Endothelial cell of umbilical vein (primary cell): ENCODE measurements at regions not wholly inside any gene's neighbourhood (a gene's known extent, or its start where the extent isn't known, plus 50 kb on each side); places are given as distances from the start of the nearest gene placed in this dataset.

Experiments used
- BruUV-seq: library from RNA; stranded (reverse); fragments of 400-500 nt; replicated peaks from 2 replicates; lab custom pipeline; 2021; lab: Mats Ljungman, UMichigan
- CTCF ChIA-PET: fragments of 300-600, 350-600 bp; sonication (Branson Sonifier 250); formaldehyde crosslinking; loops from one replicate; lab custom pipeline; 2021; ENCODE audit warnings: antibody characterized with exemption, inconsistent platforms; lab: Charles Lee
- POLR2A ChIA-PET: fragments of 300-600, 350-600 bp; sonication (Branson Sonifier 250); formaldehyde crosslinking; loops from one replicate; lab custom pipeline; 2021; ENCODE audit warnings: antibody characterized with exemption, inconsistent platforms; lab: Charles Lee
- DNase-seq: peaks from one replicate; pipeline ENCODE4 v3.0.0-alpha.2; 2011; ENCODE audit warnings: low read depth, low spot score
- FAIRE-seq: peaks from 2 replicates; lab custom pipeline; 2011; peaks lifted over from hg19 to GRCh38; lab: Jason Lieb, UNC
- H2AFZ ChIP-seq: 2 replicates; pipeline ENCODE4 v1.6.0; 2012; ENCODE audit warnings: low read depth, low read length, control low read depth, inconsistent platforms
- H3K27ac ChIP-seq: 2 replicates; pipeline ENCODE4 v1.5.1; 2011; ENCODE audit warnings: low read depth, mild to moderate bottlenecking, control low read depth, low read length, moderate library complexity; ENCODE audit not compliant: insufficient read depth
- H3K27me3 ChIP-seq, 2 experiments: 2 replicates each; pipeline versions ENCODE4 v1.6.0 to v1.6.1; 2011; ENCODE audit warnings: low read length in 2 of 2, mixed read lengths in 1 of 2; ENCODE audit not compliant: control insufficient read depth in 2 of 2, insufficient read depth in 2 of 2
- H3K36me3 ChIP-seq, 2 experiments: 2 replicates in 1 of 2; 3 replicates in 1 of 2; pipeline ENCODE4 v1.5.1; 2011; ENCODE audit warnings: low read length in 2 of 2, mild to moderate bottlenecking in 1 of 2, moderate library complexity in 1 of 2; ENCODE audit not compliant: control insufficient read depth in 2 of 2, insufficient read depth in 2 of 2; ENCODE audit errors: extremely low read depth in 1 of 2
- H3K4me1 ChIP-seq: 3 replicates; pipeline ENCODE4 v1.5.1; 2011; ENCODE audit warnings: mild to moderate bottlenecking, low read length; ENCODE audit not compliant: control insufficient read depth, insufficient read depth; ENCODE audit errors: extremely low read depth
- H3K4me2 ChIP-seq: 2 replicates; pipeline ENCODE4 v1.6.1; 2011; ENCODE audit warnings: low read length, control low read depth, mixed read lengths; ENCODE audit not compliant: insufficient read depth
- H3K4me3 ChIP-seq, 3 experiments: fragments of 200-600 bp in 1 of 3; sonication (generic), shearing (Covaris generic) in 1 of 3; replicated peaks in 1 of 3; 2 replicates each; pipeline ENCODE4 v1.5.1; 2011 to 2016; ENCODE audit warnings: control low read depth in 3 of 3, low read length in 3 of 3, mild to moderate bottlenecking in 2 of 3, inconsistent platforms in 1 of 3, low read depth in 1 of 3, moderate library complexity in 1 of 3; ENCODE audit not compliant: insufficient read depth in 1 of 3
- H3K79me2 ChIP-seq: 2 replicates; pipeline ENCODE4 v1.6.0; 2012; ENCODE audit warnings: low read length, inconsistent platforms; ENCODE audit not compliant: control insufficient read depth, insufficient read depth
- H3K9ac ChIP-seq: replicated peaks from 2 replicates; pipeline ENCODE3; 2011; ENCODE audit warnings: low read length, control low read depth; ENCODE audit not compliant: insufficient read depth; ENCODE audit errors: extremely low read depth
- H3K9me1 ChIP-seq: replicated peaks from 3 replicates; pipeline ENCODE4 v1.6.0; 2011; ENCODE audit warnings: mild to moderate bottlenecking, low read length; ENCODE audit not compliant: control insufficient read depth, insufficient read depth; ENCODE audit errors: extremely low read depth
- H3K9me3 ChIP-seq: replicated peaks from 2 replicates; pipeline ENCODE4 v1.5.1; 2012; ENCODE audit warnings: low read length, inconsistent platforms; ENCODE audit not compliant: control insufficient read depth, insufficient read depth
- H4K20me1 ChIP-seq: replicated peaks from 2 replicates; pipeline ENCODE3; 2011; ENCODE audit warnings: mild to moderate bottlenecking, low read length; ENCODE audit not compliant: control insufficient read depth, insufficient read depth; ENCODE audit errors: extremely low read depth
- EZH2 ChIP-seq: IDR thresholded peaks from 2 replicates; pipeline ENCODE4 v1.6.1; 2012; ENCODE audit warnings: borderline replicate concordance, low read depth, mild to moderate bottlenecking, moderate library complexity, low read length, inconsistent platforms; ENCODE audit not compliant: severe bottlenecking
- FOS ChIP-seq: IDR thresholded peaks from 2 replicates; pipeline ENCODE4 v1.6.1; 2011; ENCODE audit warnings: mild to moderate bottlenecking, low read length, moderate library complexity, borderline replicate concordance; ENCODE audit not compliant: insufficient read depth
- GATA2 ChIP-seq: IDR thresholded peaks from 2 replicates; pipeline ENCODE4 v1.7.0; 2011; ENCODE audit warnings: low read depth, mild to moderate bottlenecking, moderate library complexity, mixed read lengths, low read length; ENCODE audit not compliant: insufficient read length, insufficient read depth
- JUN ChIP-seq: IDR thresholded peaks from 2 replicates; pipeline ENCODE4 v1.6.1; 2011; ENCODE audit warnings: borderline replicate concordance, low read depth; ENCODE audit not compliant: insufficient read length, insufficient read depth
- MYC ChIP-seq: IDR thresholded peaks from one replicate; pipeline ENCODE4 v1.6.1; 2011; ENCODE audit warnings: mild to moderate bottlenecking, low read depth, low read length
- POLR2A ChIP-seq: IDR thresholded peaks from 2 replicates; pipeline ENCODE4 v1.6.1; 2012; ENCODE audit warnings: low read depth, mild to moderate bottlenecking, control low read depth, low read length
- POLR2AphosphoS5 ChIP-seq: IDR thresholded peaks from 2 replicates; pipeline ENCODE4 v1.6.1; 2012; ENCODE audit warnings: low read depth, mild to moderate bottlenecking, control low read depth, low read length, moderate library complexity; ENCODE audit not compliant: insufficient read depth
- dilution Hi-C: fragments of 300-500 bp; cut with MboI; formaldehyde crosslinking; loops from one replicate; pipeline ENCODE4 v1.15.0; 2019; ENCODE audit warnings: low sequenced_read_pairs; ENCODE audit not compliant: extremely low pct_ligation_motif_present
- intact Hi-C: fragments of 100-400 bp; cut with micrococcal nuclease; formaldehyde crosslinking; loops from one replicate; pipeline ENCODE4 v1.10.0; 2022
- TF ChIP-seq, protein P1 (sequence below), 2 donors: IDR thresholded peaks; 1 replicate in 1 of 2; 2 replicates in 1 of 2; pipeline ENCODE4 v1.5.1; 2011; ENCODE audit warnings: low read length in 2 of 2, mild to moderate bottlenecking in 2 of 2, moderate library complexity in 2 of 2, control low read depth in 1 of 2, inconsistent platforms in 1 of 2, low read depth in 1 of 2; ENCODE audit not compliant: insufficient read depth in 1 of 2; ENCODE audit errors: extremely low read depth in 1 of 2
- TF ChIP-seq, protein P2 (sequence below): IDR thresholded peaks from 2 replicates; pipeline ENCODE4 v1.6.1; 2011; ENCODE audit not compliant: insufficient read depth, insufficient read length

DNA sequence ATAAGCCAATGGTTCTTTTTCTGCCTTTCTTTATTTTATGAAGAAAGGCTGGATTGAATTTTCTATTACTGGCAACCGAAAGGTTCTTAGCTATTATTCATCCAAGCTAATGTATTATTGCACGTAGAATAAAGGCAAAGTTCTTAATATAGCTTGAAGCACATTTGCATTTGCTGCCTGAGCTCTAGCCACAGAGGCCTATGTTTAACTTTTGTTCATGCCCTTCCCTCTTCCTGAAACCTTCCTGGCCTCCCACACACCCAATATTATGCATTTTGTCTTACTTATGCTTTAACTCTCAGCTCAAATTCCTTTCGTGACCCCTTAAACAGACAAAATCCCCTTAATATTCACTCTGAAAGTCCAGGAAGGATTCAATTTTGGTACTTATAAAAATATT, 71.0 kb upstream of the ZNF280D start:
- Histone ChIP-seq H3K9ac (no peak overlapping the region), H4K20me1 (no peaks in the 10 kb centered on the region), H3K27me3 (peaks cover 0 to 2% of the 10 kb centered on the region in 2 experiments), H3K4me3 (no peak overlapping the region), H2AFZ (no peak overlapping the region), H3K9me1 (no peaks in the 10 kb centered on the region), H3K4me1 (peaks cover 11% of the 10 kb centered on the region), H3K79me2 (no peaks in the 10 kb centered on the region), H3K4me2 (no peak overlapping the region), H3K27ac (no peak overlapping the region), H3K36me3 (no peaks in the 10 kb centered on the region), H3K9me3 (peaks cover 4% of the 10 kb centered on the region)
- intact Hi-C loops = no loop called here
- BruUV-seq = no TSS peak
- dilution Hi-C loops = no loop called here
- POLR2A ChIA-PET = no interaction called here
- DNase-seq (no peak), FAIRE-seq (no peak)
- TF ChIP-seq, protein P1, sequence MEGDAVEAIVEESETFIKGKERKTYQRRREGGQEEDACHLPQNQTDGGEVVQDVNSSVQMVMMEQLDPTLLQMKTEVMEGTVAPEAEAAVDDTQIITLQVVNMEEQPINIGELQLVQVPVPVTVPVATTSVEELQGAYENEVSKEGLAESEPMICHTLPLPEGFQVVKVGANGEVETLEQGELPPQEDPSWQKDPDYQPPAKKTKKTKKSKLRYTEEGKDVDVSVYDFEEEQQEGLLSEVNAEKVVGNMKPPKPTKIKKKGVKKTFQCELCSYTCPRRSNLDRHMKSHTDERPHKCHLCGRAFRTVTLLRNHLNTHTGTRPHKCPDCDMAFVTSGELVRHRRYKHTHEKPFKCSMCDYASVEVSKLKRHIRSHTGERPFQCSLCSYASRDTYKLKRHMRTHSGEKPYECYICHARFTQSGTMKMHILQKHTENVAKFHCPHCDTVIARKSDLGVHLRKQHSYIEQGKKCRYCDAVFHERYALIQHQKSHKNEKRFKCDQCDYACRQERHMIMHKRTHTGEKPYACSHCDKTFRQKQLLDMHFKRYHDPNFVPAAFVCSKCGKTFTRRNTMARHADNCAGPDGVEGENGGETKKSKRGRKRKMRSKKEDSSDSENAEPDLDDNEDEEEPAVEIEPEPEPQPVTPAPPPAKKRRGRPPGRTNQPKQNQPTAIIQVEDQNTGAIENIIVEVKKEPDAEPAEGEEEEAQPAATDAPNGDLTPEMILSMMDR (IDR thresholded peaks at IDR 0.05; ENCODE audit: extremely low read depth in 1 of 2, insufficient read depth in 1 of 2, low read depth in 1 of 2, low read length in 2 of 2) = no peak
- TF ChIP-seq MYC (no peak), POLR2A (no peak), GATA2 (no peak), JUN (no peak), EZH2 (no peak), POLR2AphosphoS5 (no peak), FOS (no peak)
- TF ChIP-seq, protein P2, sequence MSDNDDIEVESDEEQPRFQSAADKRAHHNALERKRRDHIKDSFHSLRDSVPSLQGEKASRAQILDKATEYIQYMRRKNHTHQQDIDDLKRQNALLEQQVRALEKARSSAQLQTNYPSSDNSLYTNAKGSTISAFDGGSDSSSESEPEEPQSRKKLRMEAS = no peak
- CTCF ChIA-PET = interaction anchor here (1.1 to 2.8 kb wide), 5 partner anchors 10 to 335 kb away, joined by 3 to 13 read pairs (median 4); no protein-coding TSS in a partner anchor
